GM23338 (cell line): ENCODE measurements at regions not wholly inside any gene's neighbourhood (a gene's known extent, or its start where the extent isn't known, plus 50 kb on each side); places are given as distances from the start of the nearest gene placed in this dataset.

ENCODE experiments used
- EZH2phosphoT487 ChIP-seq: fragments of 200-600 bp; sonication (generic); IDR thresholded peaks from one replicate; pipeline ENCODE4 v1.8.1; 2018; ENCODE audit warnings: antibody characterized with exemption; ENCODE audit not compliant: unreplicated experiment
- POLR2AphosphoS5 ChIP-seq: IDR thresholded peaks from 2 replicates; pipeline ENCODE4 v1.6.1; 2016; ENCODE audit warnings: antibody characterized with exemption, low read depth
- TF ChIP-seq, protein P1 (sequence below): IDR thresholded peaks from one replicate; pipeline ENCODE4 v1.6.1; 2018; ENCODE audit warnings: antibody characterized with exemption; ENCODE audit not compliant: unreplicated experiment

GRCh38 chr5:167753725-167754490 lies 537.5 kb upstream of the WWC1 start:
- TF ChIP-seq, protein P1, sequence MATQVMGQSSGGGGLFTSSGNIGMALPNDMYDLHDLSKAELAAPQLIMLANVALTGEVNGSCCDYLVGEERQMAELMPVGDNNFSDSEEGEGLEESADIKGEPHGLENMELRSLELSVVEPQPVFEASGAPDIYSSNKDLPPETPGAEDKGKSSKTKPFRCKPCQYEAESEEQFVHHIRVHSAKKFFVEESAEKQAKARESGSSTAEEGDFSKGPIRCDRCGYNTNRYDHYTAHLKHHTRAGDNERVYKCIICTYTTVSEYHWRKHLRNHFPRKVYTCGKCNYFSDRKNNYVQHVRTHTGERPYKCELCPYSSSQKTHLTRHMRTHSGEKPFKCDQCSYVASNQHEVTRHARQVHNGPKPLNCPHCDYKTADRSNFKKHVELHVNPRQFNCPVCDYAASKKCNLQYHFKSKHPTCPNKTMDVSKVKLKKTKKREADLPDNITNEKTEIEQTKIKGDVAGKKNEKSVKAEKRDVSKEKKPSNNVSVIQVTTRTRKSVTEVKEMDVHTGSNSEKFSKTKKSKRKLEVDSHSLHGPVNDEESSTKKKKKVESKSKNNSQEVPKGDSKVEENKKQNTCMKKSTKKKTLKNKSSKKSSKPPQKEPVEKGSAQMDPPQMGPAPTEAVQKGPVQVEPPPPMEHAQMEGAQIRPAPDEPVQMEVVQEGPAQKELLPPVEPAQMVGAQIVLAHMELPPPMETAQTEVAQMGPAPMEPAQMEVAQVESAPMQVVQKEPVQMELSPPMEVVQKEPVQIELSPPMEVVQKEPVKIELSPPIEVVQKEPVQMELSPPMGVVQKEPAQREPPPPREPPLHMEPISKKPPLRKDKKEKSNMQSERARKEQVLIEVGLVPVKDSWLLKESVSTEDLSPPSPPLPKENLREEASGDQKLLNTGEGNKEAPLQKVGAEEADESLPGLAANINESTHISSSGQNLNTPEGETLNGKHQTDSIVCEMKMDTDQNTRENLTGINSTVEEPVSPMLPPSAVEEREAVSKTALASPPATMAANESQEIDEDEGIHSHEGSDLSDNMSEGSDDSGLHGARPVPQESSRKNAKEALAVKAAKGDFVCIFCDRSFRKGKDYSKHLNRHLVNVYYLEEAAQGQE, result no peak
- TF ChIP-seq EZH2phosphoT487, result no peak
- no peak for TF ChIP-seq POLR2AphosphoS5
